H54 (cell line): ENCODE measurements at regions not wholly inside any gene's neighbourhood (a gene's known extent, or its start where the extent isn't known, plus 50 kb on each side); places are given as distances from the start of the nearest gene placed in this dataset.

Experiments
- DNase-seq: peaks from one replicate; pipeline ENCODE4 v3.0.0; 2011; ENCODE audit warnings: low spot score, mixed read lengths; ENCODE audit not compliant: insufficient read length
- FAIRE-seq: peaks from 3 replicates; lab custom pipeline; 2011; peaks lifted over from hg19 to GRCh38; lab: Jason Lieb, UNC
- POLR2A ChIP-seq: IDR thresholded peaks from 2 replicates; pipeline ENCODE4 v1.6.1; 2011; ENCODE audit warnings: low read depth, mild to moderate bottlenecking, low read length

- no peak for FAIRE-seq
- TF ChIP-seq POLR2A: no peak
- no peak for DNase-seq
These were observed 459.9 kb upstream of the JARID2 start for GRCh38 chr6:14786008-14786407.

DNA sequence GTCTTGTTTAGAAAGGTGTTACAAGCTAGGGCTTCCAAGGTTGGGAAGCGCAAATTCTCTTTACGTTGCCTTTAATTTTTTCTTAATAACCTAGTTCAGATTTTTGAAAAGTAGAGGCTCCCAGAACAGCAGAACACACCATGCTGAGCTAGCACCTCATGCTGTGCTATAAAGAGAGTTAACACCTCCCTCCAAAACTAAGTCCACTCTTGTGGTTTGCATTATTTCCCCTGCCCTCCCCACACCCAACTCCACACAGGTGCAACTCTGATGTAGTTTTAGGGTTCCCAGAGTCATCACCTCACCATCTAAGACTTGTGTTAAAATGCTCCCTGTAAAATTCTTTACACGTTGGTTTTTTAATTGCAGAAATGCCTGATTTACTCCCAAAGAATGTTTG, 459.4 kb upstream of the JARID2 start:
- DNase-seq: no peak
- no peak for FAIRE-seq

GRCh38 chr6:14787250-14787649, 458.6 kb upstream of the JARID2 start:
- DNase-seq (no peak), FAIRE-seq (no peak)

More for the DNA sequence above, 459.4 kb upstream of the JARID2 start:
- TF ChIP-seq POLR2A: no peak

GRCh38 chr6:14787677-14788076, 458.2 kb upstream of the JARID2 start:
- TF ChIP-seq POLR2A: no peak
- FAIRE-seq (no peak), DNase-seq (no peak)

More at GRCh38 chr6:14787250-14787649, 458.6 kb upstream of the JARID2 start:
- TF ChIP-seq POLR2A: no peak

GRCh38 chr6:14789996-14790395, 455.9 kb upstream of the JARID2 start:
- DNase-seq (no peak), FAIRE-seq (no peak)
- no peak for TF ChIP-seq POLR2A

DNA sequence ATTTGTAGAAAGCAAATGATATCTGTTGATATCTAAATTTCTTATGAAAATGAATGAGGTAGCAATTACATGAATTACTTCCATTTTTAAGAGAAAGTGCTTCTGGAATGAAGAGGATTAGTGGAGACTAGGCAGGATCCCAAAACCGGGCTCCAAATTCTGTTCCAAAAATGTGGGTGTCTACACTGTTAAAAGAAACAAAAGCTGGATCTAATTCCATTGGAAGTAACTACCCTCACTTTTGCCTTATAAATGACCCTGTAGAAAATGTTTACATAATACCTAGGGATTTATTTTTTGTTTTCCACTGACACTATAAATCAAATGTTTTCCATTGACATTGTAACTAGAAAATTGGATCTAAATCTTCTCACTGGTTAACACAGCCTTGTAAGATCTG, 454.9 kb upstream of the JARID2 start:
- no peak for DNase-seq
- FAIRE-seq: no peak
- TF ChIP-seq POLR2A: no peak

DNA sequence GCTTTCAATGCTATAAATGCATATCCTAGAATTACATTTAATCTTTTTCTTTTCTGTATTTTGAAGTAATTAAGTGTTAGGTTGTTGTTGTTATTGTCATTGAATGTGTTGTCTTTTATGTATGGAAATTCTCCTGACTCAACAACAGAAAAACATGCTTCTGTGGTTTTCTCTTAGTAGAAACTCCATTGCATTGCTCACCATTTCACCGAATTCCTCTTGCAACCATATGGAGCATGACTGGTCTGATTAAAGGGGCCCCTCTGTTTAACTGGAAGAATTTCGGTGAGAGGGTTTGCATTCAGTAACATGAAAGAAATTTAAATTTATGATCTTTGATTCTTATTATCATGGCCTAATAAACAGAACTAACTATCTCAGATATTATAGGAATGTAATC, 454.3 kb upstream of the JARID2 start:
- DNase-seq (no peak), FAIRE-seq (no peak)
- TF ChIP-seq POLR2A: no peak

GRCh38 chr6:14792118-14792955, 453.5 kb upstream of the JARID2 start:
- FAIRE-seq: no peak
- no peak for DNase-seq
- no peak for TF ChIP-seq POLR2A

DNA sequence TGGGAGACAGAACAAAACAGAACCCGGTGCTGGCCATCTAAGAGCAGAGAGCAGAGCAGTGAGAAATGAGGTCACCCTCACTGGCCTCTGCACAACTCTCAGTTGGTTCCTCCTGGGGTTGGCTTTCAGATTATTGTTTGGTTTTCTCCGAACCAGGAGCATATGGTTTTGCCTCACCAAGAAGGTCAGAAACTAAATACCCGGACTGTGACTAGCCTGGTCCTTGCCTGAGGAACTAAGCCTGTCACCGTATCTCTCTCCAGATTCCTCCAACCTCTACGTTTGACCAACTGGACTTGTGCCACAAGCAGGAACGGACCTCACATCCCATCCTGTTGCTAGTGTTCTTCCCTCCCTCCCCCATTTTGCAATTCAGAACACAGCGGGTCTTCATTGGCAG, 450.4 kb upstream of the JARID2 start:
- TF ChIP-seq POLR2A: no peak
- no peak for DNase-seq
- FAIRE-seq: no peak

GRCh38 chr6:14796974-14797762, 448.7 kb upstream of the JARID2 start:
- no peak for DNase-seq
- TF ChIP-seq POLR2A: no peak
- no peak for FAIRE-seq

DNA sequence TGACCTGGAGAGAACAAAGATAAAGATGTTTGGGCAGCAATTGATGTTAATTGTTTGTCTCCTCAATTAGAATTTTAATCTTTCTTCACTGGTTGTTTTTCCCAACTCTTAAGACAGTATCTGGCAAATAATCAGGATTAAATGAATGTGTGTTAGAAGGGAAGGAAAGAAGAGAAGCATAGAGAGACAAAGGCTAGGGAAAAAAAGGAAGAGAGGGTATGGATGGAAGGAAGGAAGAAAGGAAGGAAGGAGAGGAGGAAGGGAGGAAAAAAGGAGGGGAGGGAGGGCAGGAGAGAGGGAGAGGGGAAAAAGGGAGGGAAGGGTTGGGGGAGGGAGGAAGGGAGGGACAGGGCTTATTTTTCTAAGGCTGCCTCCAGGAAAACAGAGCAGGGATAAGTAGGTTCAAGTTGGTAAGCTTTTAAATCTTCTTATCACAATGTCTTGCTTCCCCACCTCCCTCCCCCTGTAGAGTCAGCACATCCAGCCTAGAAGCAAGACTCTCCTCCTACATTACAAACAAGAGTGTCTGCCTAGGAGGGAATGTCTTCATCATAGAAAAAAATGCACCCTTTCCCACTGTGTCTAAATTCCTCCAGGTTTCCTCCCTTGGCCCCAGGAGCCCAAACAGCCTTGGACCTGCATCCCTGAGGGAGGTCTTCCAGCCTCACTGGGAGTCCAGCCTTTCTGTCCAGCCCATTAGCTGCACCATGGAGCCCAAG, 447.8 kb upstream of the JARID2 start:
- no peak for TF ChIP-seq POLR2A
- no peak for FAIRE-seq
- no peak for DNase-seq

GRCh38 chr6:14798594-14798982, 447.3 kb upstream of the JARID2 start:
- DNase-seq (no peak), FAIRE-seq (no peak)
- no peak for TF ChIP-seq POLR2A

- TF ChIP-seq POLR2A: no peak
- DNase-seq: no peak
- no peak for FAIRE-seq
These were observed 446.8 kb upstream of the JARID2 start for GRCh38 chr6:14798996-14799588.
